Pons (tissue), 1 donor: ENCODE measurements at regions not wholly inside any gene's neighbourhood (a gene's known extent, or its start where the extent isn't known, plus 50 kb on each side); places are given as distances from the start of the nearest gene placed in this dataset.

Source experiments
- DNase-seq: peaks from one replicate; pipeline ENCODE4 v3.0.0-alpha.2; 2016; ENCODE audit warnings: low spot score

DNA sequence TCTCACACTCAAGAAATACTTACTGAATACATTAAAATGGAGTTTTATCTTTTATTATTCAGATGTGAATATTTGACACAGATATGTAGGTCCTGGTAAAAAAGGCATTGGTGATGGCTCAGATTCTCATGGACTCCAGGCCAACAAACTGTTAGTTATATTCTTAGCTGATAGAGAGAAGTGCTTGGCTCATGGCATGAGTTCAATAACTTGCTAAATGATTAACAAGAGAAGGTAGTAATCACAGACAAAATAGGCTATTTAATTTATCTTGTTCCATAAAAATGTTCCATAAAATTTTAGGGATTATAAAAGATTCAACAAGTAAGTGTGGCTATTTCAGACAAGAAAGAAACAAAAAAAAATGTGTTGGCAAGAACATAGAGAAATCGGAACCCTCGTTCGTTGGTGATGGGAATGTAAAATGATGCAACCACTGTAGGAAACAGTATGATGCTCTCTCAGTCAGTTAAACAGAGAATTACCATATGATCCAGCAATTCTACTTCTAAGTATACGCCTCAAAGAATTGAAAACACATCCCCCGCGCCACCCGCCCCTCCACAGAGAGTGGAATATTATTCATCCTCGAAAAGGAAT is 737.8 kb upstream of the ADAMTS5 start:
- no peak for DNase-seq

DNA sequence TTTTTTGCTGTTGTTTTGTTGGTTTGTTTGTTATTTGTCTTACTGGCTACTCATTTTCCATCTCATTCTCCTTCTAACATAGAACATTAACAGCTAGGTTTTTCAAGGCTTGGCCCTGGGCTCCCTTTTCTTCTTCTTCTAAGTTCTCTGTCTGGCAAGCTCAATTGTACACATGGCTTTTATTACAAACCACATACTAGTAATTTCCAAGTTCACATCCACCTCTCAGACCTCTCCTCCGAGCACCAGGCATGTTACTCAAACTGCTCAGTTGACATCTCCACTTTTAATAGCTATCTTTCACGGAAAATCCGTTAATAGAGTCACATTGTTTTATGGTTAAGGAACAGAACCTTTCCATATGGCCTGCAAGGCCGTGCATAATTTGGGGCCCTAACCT is 736.9 kb upstream of the ADAMTS5 start:
- DNase-seq, result no peak

DNA sequence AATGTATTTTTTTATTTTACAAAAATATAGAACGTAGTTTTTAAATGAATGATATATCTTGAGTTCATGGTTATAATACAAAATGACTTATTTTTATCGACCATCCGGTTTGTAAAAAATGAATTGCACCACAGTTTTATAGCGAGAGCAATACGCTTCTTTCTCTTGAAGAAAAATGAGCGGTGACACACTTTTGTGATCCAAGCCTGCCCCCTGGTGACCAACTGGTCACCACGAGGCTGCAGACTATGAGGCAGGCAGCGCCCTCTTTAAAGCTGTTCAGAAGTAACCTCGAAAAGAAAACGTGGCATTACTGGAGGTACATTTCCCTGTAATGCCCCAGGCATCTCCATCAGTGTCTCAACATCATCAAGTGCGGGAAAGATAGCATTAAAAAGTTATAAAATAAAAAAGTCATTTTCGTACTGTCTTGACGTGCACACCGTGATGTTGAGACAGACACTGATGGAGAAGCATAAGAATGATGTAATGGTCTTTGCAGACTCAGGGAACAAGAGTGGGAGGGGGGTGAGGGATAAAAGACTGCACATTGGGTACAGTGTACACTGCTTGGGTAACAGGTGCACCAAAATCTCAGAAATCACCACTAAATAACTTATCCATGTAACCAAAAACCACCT is 734.2 kb upstream of the ADAMTS5 start:
- peak; percentile 95 for DNase-seq

DNA sequence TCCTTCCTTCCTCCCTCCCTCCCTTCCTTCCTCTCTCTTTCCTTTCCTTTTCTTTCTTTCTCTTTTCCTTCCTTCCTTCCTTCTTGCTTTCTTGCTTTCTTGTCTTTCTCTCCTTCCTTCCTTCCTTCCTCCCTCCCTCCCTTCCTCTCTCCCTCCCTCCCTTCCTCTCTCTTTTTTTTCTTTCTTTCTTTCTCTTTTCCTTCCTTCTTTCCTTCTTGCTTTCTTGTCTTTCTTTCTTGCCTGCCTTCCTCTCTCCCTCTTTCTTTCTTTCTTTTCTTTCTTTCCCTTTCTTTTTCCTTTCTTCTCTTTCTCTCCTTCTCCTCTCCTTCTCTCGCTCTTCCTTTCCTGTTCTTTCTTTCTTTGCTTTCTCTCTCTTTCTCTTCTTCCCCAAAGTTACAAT is 728.4 kb upstream of the ADAMTS5 start:
- no peak for DNase-seq

DNA sequence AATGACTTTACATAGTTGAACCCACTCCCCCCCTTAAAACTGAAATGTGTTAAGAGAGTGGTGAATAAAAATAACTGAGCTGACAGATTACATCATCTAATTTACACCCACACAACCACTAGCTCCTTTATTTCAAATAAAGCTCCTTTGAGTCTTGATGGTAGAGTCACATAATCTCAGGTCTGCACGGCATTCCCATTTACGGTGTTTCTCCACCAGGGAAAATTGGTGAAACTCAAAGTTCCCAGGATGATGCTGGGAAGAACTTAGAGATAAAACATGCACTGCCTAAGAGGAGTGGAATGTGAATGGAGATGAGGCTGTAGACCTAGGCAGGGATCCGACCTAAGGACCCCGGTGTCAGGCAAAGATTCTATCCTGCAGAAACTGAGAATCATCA is 727.8 kb upstream of the ADAMTS5 start:
- no peak for DNase-seq

DNA sequence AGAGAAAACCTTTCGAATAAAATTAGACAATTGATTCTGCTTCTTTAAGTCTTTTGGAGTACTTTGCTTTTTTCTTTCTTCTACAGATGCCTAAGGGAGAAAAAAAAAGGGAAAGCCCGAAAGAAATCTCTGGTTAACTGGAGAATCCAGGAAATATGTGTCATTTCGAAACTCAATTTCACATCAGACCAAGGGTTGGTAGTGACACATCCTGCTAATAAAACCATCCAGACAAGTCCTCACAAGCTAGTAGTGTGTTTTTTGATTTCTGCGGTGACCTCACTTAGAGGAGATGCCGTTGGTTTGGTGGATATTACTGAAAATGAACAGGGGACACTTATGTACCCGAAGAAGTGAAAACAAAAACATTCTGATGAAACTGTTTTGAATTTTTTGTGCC is 726.5 kb upstream of the ADAMTS5 start:
- no peak for DNase-seq

DNA sequence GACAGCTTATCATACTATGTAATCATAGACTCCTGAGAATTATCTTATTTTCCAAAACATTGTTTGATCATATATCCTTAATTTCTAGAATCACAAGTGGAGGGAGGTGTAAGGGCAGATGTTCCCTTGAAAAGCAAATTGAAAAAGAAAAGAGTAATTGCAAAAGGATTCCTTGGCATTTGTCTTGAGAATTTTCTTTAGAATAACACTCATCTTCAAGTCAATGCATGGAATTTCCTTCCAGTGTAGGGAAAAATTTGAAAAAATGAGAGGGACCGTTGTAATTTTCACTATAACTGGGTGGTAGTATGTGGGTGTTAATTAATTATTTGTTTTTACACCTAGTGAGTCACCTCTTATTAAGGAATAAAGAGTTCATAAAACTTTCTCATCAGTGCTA is 724.6 kb upstream of the ADAMTS5 start:
- no peak for DNase-seq

DNA sequence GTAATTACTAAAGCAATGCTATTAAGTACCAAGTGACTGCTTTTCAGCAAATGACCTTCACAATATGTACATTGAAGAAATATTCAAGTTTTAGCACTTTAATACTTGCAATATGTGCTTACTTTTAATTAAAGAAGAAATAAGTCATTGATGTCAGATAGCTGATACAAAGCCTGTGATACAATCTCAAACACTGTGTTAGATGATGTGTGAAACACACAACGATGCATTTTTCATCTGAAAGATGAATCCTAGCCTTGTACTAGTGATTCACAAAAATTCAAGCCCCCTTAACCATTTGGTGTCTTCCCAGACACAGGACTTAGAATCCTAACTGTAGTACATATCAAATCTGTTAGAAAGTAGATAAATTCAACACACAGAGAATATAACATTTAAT is 724.1 kb upstream of the ADAMTS5 start:
- DNase-seq, result no peak

DNA sequence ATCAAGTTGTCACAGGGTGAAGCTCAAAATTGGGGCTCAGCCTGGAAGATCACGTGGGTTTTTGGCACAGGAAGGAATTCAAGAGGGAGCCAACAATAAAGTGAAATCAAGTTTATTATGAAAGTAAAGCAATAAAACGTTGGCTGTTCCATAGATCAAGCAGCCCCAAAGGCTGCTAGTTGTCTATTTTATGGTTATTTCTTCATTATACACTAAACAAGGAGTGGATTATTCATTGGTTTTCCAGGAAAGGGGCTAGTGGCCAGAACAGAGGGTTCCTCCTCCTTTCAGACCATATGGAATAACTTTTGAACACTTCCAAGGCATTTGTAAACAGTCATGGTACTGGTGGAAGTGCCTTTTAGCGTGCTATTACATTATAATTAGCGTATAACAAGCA is 723.5 kb upstream of the ADAMTS5 start:
- DNase-seq, result no peak

DNA sequence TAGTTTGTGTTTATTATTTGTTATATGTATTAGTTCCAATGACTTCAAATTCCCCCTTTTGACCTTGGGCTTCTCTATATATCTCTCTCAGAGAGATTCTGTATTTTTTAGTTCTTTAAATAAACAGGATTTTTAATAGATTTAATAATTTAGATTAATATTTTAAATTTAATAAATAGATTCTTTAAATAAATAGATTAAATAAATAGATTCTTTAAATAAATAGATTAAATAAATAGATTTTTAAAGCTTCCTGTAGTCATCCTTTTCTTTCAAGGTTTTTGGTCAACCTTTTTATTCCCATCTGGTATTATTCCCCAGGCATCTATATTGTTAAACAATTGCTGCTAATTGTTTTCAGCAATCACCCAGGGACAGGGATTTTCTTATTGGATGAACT is 721.9 kb upstream of the ADAMTS5 start:
- DNase-seq, result no peak

DNA sequence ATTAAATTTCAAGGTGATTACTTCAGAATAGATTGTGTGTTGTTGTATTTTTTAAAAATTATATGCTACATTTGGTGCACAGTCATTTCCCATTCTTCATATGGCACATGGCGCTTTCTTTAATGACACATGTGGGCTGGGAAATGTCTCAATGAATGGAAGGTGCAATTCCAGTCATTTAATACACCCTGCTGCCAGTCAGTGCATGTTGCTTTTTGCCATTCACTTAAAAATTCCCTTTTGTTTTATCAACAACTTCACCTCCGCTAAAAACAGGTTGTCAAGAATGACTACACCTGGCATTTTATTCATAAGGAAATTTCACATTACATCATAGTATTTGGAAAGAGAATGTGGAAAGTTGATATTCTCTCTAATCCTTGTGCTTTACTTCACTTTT is 716.4 kb upstream of the ADAMTS5 start:
- DNase-seq, result no peak

DNA sequence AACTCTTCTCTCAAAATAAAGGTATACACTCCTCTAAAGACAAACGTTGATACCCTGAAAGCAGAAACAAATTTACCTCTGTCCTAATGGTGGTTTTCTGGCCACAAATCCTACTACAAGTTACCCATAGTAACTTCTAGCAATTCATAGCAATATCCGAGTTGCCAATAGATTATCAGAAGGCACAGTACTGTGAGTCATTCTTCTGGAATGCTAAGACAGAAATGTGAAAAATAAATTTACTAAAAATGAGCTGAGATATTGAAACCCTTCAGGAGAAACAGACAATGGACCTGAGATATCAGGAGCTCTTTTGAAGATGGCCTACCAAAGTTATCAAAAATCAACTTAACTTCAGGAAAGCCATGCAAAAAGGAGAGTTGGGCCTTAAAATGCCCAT is 715.0 kb upstream of the ADAMTS5 start:
- DNase-seq, result no peak

DNA sequence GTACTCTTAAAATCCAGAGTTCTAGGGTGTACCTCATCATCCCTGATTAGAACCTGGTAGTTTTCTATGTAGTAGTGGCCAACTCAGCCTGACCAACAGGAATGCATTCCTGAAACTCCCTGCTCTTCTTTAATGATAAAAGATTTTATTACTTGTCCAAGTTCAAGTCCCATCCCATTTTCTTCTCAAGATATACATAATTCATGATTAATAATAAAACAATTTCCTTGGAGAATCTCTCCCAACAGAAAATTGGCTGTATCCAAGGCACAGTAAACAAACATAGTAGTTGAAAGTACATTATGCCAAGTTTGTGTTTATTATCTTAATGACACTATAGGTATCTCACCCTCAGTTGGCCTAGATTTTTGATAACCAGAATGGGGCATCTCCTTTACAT is 714.1 kb upstream of the ADAMTS5 start:
- no peak for DNase-seq

DNA sequence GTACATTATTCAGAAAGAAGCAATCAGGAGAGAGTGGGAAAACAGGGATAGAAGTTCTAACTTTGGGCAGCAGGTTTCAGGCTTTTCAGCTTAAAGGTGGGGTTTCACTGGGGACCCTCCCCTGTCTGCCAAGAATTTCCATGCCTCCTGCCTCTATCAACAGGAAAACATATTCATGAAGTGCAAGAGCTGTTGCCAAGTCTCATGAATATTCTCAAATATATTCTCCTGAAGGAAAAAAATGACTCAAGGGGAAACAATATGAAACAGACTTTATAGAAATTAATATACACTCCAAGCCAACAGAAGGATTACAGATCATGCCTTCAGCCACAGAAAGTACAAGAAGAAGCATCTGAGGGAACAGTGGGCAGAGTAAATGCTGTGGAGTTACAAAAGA is 713.3 kb upstream of the ADAMTS5 start:
- no peak for DNase-seq

DNA sequence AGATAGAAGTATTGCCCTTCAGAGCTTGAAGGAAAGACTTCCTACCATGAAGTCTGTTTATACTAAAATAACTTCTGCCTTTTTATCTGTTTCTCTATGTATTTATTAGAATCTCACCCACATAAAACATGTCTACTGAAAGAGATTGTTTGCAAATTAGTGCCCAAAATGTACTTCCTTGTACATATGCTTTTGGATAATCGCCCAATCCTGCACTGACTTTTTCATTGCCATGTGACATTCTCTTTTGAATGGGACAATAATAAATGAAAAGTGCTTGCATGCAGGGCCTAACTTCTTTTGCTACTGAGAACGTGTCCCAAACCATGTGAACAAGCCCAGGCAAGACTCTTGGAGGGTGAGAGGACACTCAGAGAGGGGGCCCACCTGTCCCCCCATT is 711.6 kb upstream of the ADAMTS5 start:
- no peak for DNase-seq

DNA sequence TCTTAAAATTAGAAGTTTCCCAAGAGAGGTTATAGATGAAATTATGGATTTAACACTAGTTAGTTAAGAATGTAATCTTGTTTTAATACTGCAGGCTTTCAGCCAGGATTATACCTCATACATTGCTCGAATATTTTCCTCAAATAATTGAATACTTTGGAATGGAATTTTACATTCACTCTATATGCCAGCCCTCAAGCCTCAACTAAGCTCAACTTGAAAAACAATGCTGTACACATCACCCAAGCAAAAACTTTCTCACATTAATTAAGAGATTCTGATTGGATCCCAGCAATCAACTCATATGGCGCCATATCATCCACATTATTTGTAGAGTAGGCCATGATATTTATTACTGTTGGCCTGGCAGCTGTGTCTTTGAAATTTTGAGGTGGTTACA is 710.7 kb upstream of the ADAMTS5 start:
- DNase-seq, result no peak

DNA sequence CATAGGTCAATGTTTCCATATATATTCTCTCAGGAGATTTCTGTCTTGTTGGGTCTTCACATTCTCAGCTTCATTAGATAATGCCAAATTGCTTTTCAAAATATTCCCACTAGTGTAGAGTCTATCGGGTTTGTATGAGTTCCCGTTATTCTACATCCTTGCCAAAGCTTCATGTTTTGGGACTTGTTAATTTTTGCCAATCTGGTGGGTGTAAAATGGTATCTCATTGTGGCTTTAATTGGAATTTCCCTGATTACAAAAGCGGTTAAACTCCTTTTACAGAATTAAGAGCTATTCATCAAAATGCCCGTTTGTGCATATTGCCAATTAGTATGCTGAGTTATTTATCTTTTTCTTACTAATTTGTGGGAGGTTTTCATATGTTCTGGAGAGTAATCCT is 708.4 kb upstream of the ADAMTS5 start:
- DNase-seq, result no peak

DNA sequence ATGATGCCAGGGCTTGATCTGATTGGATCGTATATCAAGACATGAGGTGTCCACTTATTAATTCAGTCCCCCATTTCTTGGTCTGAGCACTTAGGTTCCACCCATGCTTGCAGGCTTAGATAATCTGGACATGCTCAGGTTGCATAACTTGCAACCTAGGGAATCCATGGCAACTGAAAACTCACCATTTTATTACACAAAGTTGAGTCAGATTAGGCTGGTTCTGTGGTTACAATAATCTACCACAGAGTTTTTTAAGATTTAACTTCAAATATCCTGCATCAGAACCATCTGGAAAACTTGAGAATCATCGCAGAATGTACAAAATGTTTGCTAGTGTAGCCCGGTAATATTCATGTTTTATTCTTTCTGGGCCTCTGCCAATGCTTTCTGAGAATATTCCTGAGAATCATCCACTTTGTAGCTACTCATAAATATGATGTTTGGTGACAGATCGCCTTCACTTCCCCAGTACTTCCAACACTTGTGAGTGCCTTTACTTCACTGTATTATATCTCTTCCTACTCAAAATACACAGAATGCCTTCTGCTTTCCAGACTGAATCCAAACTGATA is 707.2 kb upstream of the ADAMTS5 start:
- DNase-seq, result no peak

DNA sequence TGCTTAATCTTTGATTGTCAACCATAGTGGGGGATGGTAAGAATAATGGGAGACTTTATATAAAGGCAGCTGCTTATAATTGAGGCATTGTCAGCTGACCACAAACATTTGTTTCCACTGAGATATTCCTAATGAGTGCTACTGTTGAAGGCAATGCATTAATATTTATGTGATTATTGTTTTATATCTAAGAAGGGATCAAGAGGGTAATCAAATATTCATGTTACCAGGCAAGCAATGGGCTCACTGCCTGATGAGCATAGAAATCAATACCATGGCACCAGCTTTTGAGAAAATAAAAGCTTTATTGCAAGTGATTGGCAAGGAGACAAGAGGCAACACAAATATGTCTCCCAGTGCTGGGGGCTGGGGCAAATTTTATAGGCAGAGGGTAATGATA is 706.7 kb upstream of the ADAMTS5 start:
- DNase-seq, result no peak

DNA sequence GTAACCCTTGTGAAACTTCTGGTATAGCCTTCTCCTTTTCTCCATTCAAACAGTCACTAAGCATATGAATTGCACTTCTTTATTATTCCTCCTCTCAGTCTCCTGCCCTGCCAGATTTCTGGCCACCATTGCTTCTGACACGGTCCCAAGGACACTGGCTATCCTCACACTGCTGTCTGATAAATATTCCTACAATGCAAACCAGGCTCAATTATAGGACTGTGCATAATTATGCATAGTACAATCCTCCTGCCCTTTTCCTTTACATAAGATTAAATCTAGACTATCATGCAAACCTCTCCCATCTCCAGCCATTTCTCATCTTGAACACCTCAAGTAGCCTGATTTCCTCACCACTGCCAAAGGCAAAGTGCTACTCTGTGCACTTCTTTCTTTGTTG is 704.3 kb upstream of the ADAMTS5 start:
- DNase-seq, result no peak

DNA sequence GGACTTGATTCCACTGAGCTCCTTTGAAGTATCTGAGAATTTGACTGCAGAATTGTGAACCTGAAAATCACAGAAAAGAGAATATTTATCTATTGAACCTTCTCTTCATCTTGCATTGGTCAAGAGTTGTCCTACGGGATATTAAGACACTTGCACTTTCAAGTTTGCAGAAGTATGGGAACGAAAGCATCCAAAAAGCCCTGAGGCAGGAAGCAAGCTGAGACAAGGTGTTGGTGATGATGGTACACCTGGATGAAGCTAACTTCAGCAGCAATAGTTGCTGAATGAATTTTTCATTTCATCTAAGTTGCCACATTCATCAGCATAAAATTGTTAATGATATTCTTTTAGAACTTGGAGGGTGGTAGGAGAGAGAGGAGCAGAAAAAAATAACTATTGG is 686.6 kb upstream of the ADAMTS5 start:
- no peak for DNase-seq

DNA sequence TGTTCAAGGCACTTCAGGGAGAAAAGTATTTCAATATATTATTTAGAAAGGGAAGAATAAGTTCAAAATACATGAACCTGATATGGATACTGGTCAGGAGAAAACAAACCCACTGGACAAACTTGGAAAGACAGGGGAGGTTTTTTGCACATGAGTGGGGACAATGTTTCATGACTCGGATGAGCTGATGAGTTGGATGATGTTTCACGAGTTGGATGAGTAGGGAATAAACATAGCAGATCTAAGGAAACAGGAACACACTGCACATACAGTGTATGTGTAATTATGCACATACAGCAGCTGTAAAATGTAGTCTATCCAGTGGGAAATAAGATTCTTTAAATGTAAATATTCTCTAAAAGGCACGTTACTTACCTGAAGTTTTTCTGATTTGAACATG is 682.9 kb upstream of the ADAMTS5 start:
- DNase-seq, result no peak

DNA sequence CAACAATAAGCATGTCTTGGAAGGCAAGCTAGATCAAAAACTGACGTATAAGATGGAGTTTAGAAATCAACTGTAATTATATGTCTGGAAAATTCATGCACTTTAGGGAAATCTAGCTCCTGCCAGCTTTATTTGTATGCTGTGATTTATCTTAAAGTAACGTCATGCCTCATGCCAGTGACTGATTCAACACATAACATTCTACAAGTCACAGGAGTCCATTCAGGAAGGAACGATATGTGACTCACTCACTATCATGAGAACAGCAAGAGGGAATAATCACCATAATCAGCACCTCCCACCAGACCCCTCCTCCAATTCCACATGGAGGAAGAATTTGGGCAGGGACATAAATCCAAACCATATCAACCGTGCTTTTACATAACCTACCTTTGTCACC is 682.4 kb upstream of the ADAMTS5 start:
- DNase-seq, result no peak

DNA sequence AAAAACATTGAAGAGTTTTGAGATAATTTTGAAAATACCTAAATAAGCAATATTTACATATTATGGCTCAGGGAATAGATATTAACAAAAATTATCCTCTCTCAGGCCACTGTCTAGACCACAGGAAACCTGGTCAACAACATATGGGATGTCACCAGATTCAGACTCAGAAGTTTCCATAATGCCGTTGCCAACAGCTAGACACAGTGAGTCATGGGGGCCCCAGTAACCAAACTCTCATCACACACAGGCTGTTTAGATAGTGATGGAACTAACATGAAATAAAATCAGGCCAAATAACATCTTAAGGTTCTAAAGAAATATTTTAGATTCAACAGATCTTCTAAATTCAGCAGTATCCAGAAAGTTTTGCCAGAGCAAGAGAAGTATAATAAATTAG is 681.7 kb upstream of the ADAMTS5 start:
- no peak for DNase-seq
